ENCODE measurements at regions not wholly inside any gene's neighbourhood (a gene's known extent, or its start where the extent isn't known, plus 50 kb on each side); places are given as distances from the start of the nearest gene placed in this dataset.

DNA sequence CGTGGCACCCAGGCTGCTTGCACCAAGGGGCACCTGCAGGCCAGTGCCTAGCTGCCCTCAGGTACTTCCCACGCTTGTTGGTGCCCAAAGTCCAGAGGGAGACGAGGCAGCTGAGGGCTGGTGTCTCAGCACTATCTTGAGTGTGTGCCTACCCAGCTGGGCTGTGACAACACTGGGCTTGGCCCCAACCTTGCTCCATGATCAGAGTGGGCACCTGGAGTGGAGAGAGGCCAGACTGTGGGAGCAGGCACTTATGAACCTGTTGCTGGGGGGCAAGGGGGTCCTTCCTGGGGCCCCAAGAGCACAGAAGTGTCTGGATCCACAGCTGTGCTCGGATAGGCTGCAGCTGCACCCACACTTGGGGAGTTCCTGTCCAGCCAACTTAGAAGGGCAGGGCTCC lies 314.7 kb downstream of the KCNJ2 start:
- TF ChIP-seq, protein P1, sequence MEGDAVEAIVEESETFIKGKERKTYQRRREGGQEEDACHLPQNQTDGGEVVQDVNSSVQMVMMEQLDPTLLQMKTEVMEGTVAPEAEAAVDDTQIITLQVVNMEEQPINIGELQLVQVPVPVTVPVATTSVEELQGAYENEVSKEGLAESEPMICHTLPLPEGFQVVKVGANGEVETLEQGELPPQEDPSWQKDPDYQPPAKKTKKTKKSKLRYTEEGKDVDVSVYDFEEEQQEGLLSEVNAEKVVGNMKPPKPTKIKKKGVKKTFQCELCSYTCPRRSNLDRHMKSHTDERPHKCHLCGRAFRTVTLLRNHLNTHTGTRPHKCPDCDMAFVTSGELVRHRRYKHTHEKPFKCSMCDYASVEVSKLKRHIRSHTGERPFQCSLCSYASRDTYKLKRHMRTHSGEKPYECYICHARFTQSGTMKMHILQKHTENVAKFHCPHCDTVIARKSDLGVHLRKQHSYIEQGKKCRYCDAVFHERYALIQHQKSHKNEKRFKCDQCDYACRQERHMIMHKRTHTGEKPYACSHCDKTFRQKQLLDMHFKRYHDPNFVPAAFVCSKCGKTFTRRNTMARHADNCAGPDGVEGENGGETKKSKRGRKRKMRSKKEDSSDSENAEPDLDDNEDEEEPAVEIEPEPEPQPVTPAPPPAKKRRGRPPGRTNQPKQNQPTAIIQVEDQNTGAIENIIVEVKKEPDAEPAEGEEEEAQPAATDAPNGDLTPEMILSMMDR (IDR thresholded peaks at IDR 0.05; ENCODE audit: insufficient read depth, low read length, poor library complexity, severe bottlenecking) = no peak
- no peak for DNase-seq (ENCODE audit: extremely low read depth, insufficient read length)

DNA sequence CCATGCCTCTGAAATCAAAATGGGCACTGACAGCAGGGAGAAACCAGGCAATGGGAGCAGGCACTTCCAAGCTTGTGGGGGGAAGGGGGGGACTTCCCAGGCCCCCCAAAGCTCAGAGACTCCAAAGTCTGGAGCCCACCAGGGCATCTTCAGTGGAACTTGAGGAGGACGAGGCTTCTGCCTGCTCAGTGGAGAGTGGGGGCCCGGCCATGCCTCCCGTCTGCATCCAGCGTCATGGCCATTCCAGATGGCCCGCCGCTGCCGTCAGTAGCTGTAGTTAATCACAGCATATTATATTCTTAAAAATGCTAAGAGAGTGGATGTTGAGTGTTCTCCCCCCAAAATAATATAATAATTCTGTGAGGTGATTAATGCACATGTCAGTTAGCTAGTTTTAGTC lies 315.2 kb downstream of the KCNJ2 start:
- Histone ChIP-seq H3K27me3 (replicated peaks; ENCODE audit: control insufficient read depth, insufficient read depth, low read length) (no peaks in the 10 kb centered on the region), H3K4me3 (replicated peaks; ENCODE audit: low read depth, low read length) (no peak overlapping the region), H3K36me3 (ENCODE audit: control insufficient read depth, insufficient read depth, low read length) (no peaks in the 10 kb centered on the region)
- DNase-seq (ENCODE audit: extremely low read depth, insufficient read length) = no peak
- TF ChIP-seq, protein P1 (IDR thresholded peaks at IDR 0.05; ENCODE audit: insufficient read depth, low read length, poor library complexity, severe bottlenecking) = no peak

More for the DNA sequence above, 314.7 kb downstream of the KCNJ2 start:
- Histone ChIP-seq H3K4me3 (replicated peaks; ENCODE audit: low read depth, low read length) (no peak overlapping the region), H3K27me3 (replicated peaks; ENCODE audit: control insufficient read depth, insufficient read depth, low read length) (no peaks in the 10 kb centered on the region), H3K36me3 (ENCODE audit: control insufficient read depth, insufficient read depth, low read length) (no peaks in the 10 kb centered on the region)

DNA sequence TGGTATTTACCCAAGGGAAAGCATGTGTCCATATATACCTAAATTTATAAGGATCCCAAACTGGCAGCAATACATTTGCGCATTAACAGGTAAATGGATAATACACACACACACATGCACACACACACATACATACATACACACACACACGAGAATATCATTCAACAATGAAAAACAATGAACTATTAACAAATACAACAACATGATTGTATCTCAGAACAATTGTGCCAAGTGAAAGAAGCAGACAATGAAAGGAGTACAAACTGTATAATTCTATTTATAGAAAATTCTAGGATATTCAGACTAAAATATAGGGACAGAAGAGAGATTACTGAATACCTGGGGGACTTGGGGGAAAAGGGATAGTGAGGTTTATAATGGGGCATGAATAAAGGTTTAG lies 323.0 kb downstream of the KCNJ2 start:
- Histone ChIP-seq H3K4me3 (replicated peaks; ENCODE audit: low read depth, low read length) (no peak overlapping the region), H3K36me3 (ENCODE audit: control insufficient read depth, insufficient read depth, low read length) (no peaks in the 10 kb centered on the region), H3K27me3 (replicated peaks; ENCODE audit: control insufficient read depth, insufficient read depth, low read length) (no peaks in the 10 kb centered on the region)
- TF ChIP-seq, protein P1 (IDR thresholded peaks at IDR 0.05; ENCODE audit: insufficient read depth, low read length, poor library complexity, severe bottlenecking) = no peak
- DNase-seq (ENCODE audit: extremely low read depth, insufficient read length) = no peak

DNA sequence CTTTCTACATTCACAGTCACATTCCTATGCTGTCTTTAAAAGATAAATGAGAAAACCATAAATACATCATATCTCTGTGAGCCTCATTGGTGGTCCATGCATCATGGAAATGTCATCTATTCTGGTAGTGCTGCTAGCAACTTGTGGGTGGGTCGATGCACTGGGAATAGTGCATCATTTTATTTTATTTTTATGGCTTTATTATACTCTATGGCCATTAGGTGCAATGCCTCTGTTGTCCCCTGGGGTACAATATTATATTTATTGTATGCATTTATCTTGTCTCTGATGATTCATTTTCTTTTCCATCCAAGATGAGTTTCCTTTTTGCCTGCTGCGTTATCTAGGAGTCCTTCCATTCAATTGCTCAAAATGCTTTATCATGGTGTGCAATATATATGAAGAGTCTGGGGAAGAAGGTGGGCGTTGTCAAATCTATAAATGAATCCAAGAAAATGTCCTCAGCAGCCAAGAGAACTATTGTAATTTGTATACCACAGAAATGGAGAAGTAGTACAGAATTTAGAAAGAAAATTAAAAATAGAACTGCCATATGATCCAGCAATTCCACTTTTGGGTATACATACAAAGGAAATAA lies 324.0 kb downstream of the KCNJ2 start:
- TF ChIP-seq, protein P1 (IDR thresholded peaks at IDR 0.05; ENCODE audit: insufficient read depth, low read length, poor library complexity, severe bottlenecking) = no peak
- Histone ChIP-seq H3K36me3 (ENCODE audit: control insufficient read depth, insufficient read depth, low read length) (no peaks in the 10 kb centered on the region), H3K4me3 (replicated peaks; ENCODE audit: low read depth, low read length) (no peak overlapping the region), H3K27me3 (replicated peaks; ENCODE audit: control insufficient read depth, insufficient read depth, low read length) (no peaks in the 10 kb centered on the region)
- DNase-seq (ENCODE audit: extremely low read depth, insufficient read length) = no peak

DNA sequence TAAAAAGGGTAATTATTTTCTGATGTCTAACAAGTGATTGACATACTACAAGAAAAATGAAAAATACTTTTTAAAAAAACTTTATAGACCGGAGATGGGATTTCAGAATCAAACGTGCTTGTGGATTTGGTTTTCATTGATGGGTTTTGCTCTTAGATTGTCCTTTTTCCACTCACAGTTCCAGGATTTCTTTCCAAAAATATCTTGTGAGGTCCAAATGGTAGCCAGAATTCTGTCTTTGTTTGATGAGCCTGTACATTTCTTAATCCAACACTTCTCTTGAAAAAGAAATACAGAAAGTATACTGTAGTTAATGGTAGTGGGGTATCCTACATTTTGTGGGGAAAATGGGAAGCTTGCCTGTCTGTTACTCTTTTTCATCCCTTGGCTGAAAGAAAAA lies 329.3 kb downstream of the KCNJ2 start:
- TF ChIP-seq, protein P1 (IDR thresholded peaks at IDR 0.05; ENCODE audit: insufficient read depth, low read length, poor library complexity, severe bottlenecking) = no peak
- Histone ChIP-seq H3K4me3 (replicated peaks; ENCODE audit: low read depth, low read length) (no peak overlapping the region), H3K27me3 (replicated peaks; ENCODE audit: control insufficient read depth, insufficient read depth, low read length) (no peaks in the 10 kb centered on the region), H3K36me3 (ENCODE audit: control insufficient read depth, insufficient read depth, low read length) (no peaks in the 10 kb centered on the region)
- no peak for DNase-seq (ENCODE audit: extremely low read depth, insufficient read length)

All from GM06990 (cell line).